SU-DHL-6 (cell line): ENCODE measurements at regions not wholly inside any gene's neighbourhood (a gene's known extent, or its start where the extent isn't known, plus 50 kb on each side); places are given as distances from the start of the nearest gene placed in this dataset.

ENCODE experiments used
- CTCF ChIP-seq: fragments of 200-600 bp; sonication (generic); IDR thresholded peaks from one replicate; pipeline ENCODE4 v1.5.1; 2017; ENCODE audit warnings: antibody characterized with exemption, mild to moderate bottlenecking, low read length, moderate library complexity; ENCODE audit not compliant: insufficient read depth, poor library complexity, severe bottlenecking
- EZH2phosphoT487 ChIP-seq: fragments of 200-600 bp; sonication (generic), shearing (Covaris generic); conservative IDR thresholded peaks from 2 replicates; pipeline ENCODE4 v1.6.1; 2018; ENCODE audit warnings: mild to moderate bottlenecking, antibody characterized with exemption, low read length, moderate library complexity, mixed read lengths

DNA sequence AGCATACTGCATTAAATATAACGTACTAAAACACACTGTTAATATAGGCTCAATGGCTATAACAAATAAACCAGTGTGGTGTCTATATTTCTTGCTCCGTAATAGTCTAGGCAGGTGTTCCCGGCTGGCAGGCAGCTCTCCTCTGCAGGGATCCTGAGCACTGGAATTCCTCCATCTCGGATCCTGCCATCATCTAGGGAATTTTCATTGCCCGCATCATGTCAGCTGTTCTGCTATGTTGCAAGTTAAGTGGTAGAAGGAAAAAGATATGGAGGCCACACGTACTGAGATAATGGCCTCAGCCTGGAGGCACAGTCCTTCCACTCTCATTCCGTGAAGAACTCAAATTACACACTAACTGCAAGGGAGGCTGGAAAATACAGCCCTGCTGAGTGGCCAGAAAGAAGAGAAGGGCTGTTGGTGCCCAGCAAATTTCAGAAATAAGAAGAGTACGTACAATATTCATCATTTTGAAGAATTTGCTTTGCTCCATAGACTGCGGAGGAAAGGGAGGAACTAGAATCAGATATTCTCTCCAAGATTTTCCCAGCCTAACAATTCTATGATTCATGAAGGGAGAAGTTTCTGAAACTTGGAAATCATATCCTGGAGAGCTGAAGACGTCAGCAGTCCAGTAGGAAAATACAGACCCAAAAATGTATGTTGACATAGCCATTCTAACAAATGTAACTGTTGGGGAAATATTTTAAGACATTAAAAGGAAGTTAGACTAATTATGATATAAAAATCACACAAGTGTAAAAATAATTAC is 263.3 kb downstream of the MRPL39 start:
- TF ChIP-seq CTCF (no peak), EZH2phosphoT487 (no peak)
